Adrenal gland (tissue), 9 donors: ENCODE measurements at regions not wholly inside any gene's neighbourhood (a gene's known extent, or its start where the extent isn't known, plus 50 kb on each side); places are given as distances from the start of the nearest gene placed in this dataset.
A peak's percentile ranks its signal among the peaks of the same experiment; 100 is the strongest.

ENCODE experiments used
- DNase-seq, 7 donors: peaks; one replicate each; pipeline ENCODE4 v3.0.0-alpha.2; 2019 to 2020
- H3K27ac ChIP-seq, 5 donors: fragments of 200-600 bp; sonication (generic) in 4 of 5; 1 replicate in 3 of 5; 2 replicates in 2 of 5; pipeline versions ENCODE4 v1.5.1 to v1.8.0; 2016 to 2020; ENCODE audit warnings: mild to moderate bottlenecking in 1 of 5
- H3K27me3 ChIP-seq: fragments of 200-600 bp; 2 replicates; pipeline ENCODE4 v1.8.0; 2021
- H3K36me3 ChIP-seq, 2 donors: fragments of 200-600 bp; replicated peaks in 1 of 2; 1 replicate in 1 of 2; 2 replicates in 1 of 2; pipeline versions ENCODE4 v1.5.1 to v1.8.0; 2018 to 2022
- H3K4me1 ChIP-seq, 2 donors: fragments of 200-600 bp; replicated peaks in 1 of 2; 1 replicate in 1 of 2; 2 replicates in 1 of 2; pipeline versions ENCODE4 v1.5.1 to v1.8.0; 2018 to 2021
- H3K4me3 ChIP-seq, 4 donors: fragments of 200-600 bp; sonication (generic) in 3 of 4; one replicate each; pipeline ENCODE4 v1.5.1; 2016 to 2018
- H3K9me3 ChIP-seq, 3 donors: fragments of 200-600 bp; sonication (generic) in 1 of 3; replicated peaks in 1 of 3; 1 replicate in 2 of 3; 2 replicates in 1 of 3; pipeline versions ENCODE4 v1.5.1 to v1.8.0; 2016 to 2021
- POLR2A ChIP-seq, 2 donors: fragments of 450-650 bp; IDR thresholded peaks; one replicate each; pipeline ENCODE4 v1.6.1; 2017; ENCODE audit warnings: antibody characterized with exemption in 2 of 2, mild to moderate bottlenecking in 2 of 2, moderate library complexity in 1 of 2
- WGBS, 4 donors: extraction: QIAGEN DNeasy Blood & Tissue Kit in 2 of 4; methylation state at CpG; one replicate each; pipeline versions ENCODE4 v1.1.5 to v1.1.7; 2013 to 2017; 5-methylcytosine and 5-hydroxymethylcytosine counted together
- intact Hi-C, 2 donors: fragments of 100-400 bp; cut with DNase I; formaldehyde crosslinking; loops; one replicate each; pipeline versions ENCODE4 v1.14.1 to v1.15.0; 2022 to 2023
- TF ChIP-seq, protein P1 (sequence below), 6 experiments: fragments of 450-650 bp in 4 of 6; fragments of 200-600 bp in 2 of 6; sonication (generic) in 1 of 6; IDR thresholded peaks; 1 replicate in 5 of 6; 2 replicates in 1 of 6; pipeline versions ENCODE4 v1.5.1 to v1.8.0; 2016 to 2021; ENCODE audit warnings: antibody characterized with exemption in 6 of 6, mild to moderate bottlenecking in 2 of 6, moderate library complexity in 1 of 6
- donor health status: healthy with polysubstance abuse.
- donor health status: Bipolar disorder and iron deficiency.
- donor health status: DM: yes; HTN: yes; CAD: no.
- donor health status: DM: no; HTN: no; CAD: no.
- donor health status: DM: no; HTN: no; CAD: no.

DNA sequence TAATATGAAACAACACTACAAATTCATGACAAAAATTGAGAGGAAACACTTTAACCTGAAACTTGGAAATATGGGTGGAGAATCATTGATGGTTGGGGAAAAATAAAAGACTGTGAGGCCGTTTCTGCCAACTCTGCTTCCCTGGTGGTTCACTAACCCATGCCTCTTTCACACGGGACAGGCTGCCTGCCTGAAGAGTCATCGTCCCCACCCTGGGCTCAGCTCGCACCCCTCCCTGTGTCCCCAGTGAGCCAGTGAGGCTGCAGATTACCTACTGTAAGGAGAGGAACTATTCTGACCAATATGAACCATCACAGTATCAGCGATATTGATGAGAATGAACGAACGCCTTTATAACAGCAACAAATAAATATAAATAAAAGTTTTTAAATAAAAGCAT is 357.8 kb upstream of the CDH20 start:
- no peak for TF ChIP-seq POLR2A (IDR thresholded peaks at IDR 0.05)
- TF ChIP-seq, protein P1, sequence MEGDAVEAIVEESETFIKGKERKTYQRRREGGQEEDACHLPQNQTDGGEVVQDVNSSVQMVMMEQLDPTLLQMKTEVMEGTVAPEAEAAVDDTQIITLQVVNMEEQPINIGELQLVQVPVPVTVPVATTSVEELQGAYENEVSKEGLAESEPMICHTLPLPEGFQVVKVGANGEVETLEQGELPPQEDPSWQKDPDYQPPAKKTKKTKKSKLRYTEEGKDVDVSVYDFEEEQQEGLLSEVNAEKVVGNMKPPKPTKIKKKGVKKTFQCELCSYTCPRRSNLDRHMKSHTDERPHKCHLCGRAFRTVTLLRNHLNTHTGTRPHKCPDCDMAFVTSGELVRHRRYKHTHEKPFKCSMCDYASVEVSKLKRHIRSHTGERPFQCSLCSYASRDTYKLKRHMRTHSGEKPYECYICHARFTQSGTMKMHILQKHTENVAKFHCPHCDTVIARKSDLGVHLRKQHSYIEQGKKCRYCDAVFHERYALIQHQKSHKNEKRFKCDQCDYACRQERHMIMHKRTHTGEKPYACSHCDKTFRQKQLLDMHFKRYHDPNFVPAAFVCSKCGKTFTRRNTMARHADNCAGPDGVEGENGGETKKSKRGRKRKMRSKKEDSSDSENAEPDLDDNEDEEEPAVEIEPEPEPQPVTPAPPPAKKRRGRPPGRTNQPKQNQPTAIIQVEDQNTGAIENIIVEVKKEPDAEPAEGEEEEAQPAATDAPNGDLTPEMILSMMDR (IDR thresholded peaks at IDR 0.05): no peak
- H3K4me1 ChIP-seq: peaks cover 12 to 24% of the 10 kb centered on the region in 2 donors
- intact Hi-C loops: no loop called here
- DNase-seq: no peak
- no peak overlapping the region for H3K4me3 ChIP-seq
- 72 to 88% (median 80%) methylated on average over 7 of the region's 7 CpGs for whole genome bisulfite sequencing, 4 donors
- H3K27ac ChIP-seq: no peak overlapping the region
- no peaks in the 10 kb centered on the region for H3K36me3 ChIP-seq
- peaks cover 0 to 5% (median 0%) of the 10 kb centered on the region in 3 donors for H3K9me3 ChIP-seq
- H3K27me3 ChIP-seq: no peaks in the 10 kb centered on the region

DNA sequence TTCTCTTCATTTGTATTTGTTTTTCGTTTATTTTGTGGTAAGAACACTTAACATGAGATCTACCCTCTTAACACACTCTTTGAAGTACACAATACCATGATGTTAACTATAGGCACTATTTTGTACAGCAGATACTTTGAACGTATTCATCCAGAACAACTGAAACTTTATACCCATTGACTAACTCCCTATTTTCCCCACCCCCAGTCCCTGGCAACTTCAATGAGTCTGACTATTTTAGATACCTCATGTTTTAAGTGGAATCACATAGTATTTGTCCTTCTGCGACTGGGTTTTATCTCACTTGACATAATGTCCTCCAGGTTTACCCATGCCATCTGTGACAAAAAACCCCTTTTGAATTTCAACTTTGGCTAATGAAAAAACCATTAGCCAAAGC is 356.3 kb upstream of the CDH20 start:
- no peaks in the 10 kb centered on the region for H3K9me3 ChIP-seq
- no peak for TF ChIP-seq POLR2A (IDR thresholded peaks at IDR 0.05)
- TF ChIP-seq, protein P1 (IDR thresholded peaks at IDR 0.05): no peak
- intact Hi-C loops: no loop called here
- H3K4me3 ChIP-seq: no peak overlapping the region
- no peak for DNase-seq
- H3K27ac ChIP-seq: no peak overlapping the region
- 79 to 94% (median 87%) methylated on average over 3 of the region's 3 CpGs for WGBS, 4 donors
- H3K4me1 ChIP-seq: peaks cover 14 to 34% of the 10 kb centered on the region in 2 donors
- H3K27me3 ChIP-seq: no peaks in the 10 kb centered on the region
- H3K36me3 ChIP-seq: no peaks in the 10 kb centered on the region

DNA sequence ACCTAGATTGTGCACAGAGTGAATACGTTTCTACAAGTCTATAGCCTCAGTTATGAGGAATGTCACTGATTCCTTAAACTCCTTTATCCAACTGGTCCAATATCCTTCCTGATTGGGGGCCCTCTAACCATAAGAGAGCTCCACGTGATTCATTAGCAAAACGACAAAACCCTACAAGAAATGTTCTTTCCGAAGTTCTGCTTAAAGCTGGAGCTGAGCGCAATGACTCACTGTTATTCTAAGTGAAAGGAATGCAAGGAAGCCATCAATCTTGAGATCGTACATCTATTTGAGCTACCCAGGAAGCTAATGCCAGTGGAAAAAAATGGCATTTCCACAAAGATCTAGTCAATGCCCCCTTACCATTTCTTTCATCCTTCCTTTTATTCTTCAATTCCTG is 354.9 kb upstream of the CDH20 start:
- intact Hi-C loops: no loop called here
- DNase-seq: peak in 4 of 7 donors; percentile 8 to 18 (median 13)
- peak overlapping the region in 1 of 5 donors; percentile 36 for H3K27ac ChIP-seq
- TF ChIP-seq, protein P1 (IDR thresholded peaks at IDR 0.05): no peak
- 17 to 25% (median 18%) methylated on average over 6 of the region's 6 CpGs for WGBS, 4 donors
- H3K36me3 ChIP-seq: no peaks in the 10 kb centered on the region
- no peak overlapping the region for H3K4me3 ChIP-seq
- peaks cover 14 to 34% of the 10 kb centered on the region in 2 donors for H3K4me1 ChIP-seq
- no peaks in the 10 kb centered on the region for H3K9me3 ChIP-seq
- no peaks in the 10 kb centered on the region for H3K27me3 ChIP-seq

DNA sequence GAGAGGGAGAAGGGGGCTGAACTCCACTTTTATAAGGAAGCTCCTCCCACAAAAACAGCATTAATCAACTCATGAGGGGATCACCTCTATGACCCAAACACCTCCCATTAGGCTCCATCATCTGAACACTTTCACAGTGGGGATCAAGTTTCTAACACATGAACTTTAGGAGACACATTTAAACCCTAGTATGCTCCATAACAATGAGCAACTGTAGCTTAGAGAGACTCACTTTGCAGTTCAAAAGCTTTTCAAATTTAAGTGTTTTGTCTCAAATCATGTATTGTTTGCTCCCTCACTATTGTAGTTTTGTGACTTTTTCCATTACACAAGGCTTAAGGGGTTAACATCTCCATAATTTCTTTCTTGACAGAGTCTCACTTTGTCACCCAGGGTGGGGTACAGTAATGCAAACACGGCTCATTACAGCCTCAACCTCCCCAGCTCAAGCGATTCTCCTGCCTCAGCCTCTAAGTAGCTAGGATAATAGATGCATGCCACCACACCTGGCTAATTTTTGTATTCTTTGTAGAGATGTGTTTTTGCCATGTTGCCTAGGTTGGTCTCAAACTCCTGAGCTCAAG is 352.7 kb upstream of the CDH20 start:
- intact Hi-C loops: no loop called here
- WGBS, 4 donors: 88 to 95% (median 91%) methylated on average over 2 of the region's 2 CpGs
- H3K36me3 ChIP-seq: no peaks in the 10 kb centered on the region
- H3K4me3 ChIP-seq: no peak overlapping the region
- H3K4me1 ChIP-seq: peaks cover 14 to 34% of the 10 kb centered on the region in 2 donors
- no peak for DNase-seq
- H3K9me3 ChIP-seq: no peaks in the 10 kb centered on the region
- TF ChIP-seq POLR2A (IDR thresholded peaks at IDR 0.05): no peak
- TF ChIP-seq, protein P1 (IDR thresholded peaks at IDR 0.05): no peak
- H3K27me3 ChIP-seq: no peaks in the 10 kb centered on the region
- no peak overlapping the region for H3K27ac ChIP-seq
